Hepatic stellate cell (primary cell): ENCODE measurements at regions not wholly inside any gene's neighbourhood (a gene's known extent, or its start where the extent isn't known, plus 50 kb on each side); places are given as distances from the start of the nearest gene placed in this dataset.

ENCODE experiments used
- DNase-seq: peaks from one replicate; pipeline ENCODE4 v3.0.0; 2011; ENCODE audit warnings: low spot score

DNA sequence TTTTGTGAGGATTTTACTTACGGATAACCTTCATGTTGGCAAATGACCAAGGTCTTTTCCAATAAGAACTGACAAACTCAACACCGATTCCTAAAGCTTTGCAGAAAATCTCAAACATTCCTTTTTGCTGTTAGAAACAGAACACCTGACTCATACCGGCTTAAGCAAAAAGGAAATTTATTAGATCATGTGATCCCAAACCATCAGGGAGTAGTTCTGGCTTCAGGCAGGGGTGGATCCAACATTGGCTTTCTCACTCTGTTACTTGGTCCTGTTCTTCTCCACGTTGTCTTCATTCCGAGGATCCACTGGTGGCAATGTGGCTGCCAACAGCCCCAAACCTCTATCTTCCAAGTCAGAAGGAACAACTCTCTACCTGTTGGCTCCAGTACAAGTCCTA, 95.9 kb upstream of the PMEPA1 start:
- no peak for DNase-seq

DNA sequence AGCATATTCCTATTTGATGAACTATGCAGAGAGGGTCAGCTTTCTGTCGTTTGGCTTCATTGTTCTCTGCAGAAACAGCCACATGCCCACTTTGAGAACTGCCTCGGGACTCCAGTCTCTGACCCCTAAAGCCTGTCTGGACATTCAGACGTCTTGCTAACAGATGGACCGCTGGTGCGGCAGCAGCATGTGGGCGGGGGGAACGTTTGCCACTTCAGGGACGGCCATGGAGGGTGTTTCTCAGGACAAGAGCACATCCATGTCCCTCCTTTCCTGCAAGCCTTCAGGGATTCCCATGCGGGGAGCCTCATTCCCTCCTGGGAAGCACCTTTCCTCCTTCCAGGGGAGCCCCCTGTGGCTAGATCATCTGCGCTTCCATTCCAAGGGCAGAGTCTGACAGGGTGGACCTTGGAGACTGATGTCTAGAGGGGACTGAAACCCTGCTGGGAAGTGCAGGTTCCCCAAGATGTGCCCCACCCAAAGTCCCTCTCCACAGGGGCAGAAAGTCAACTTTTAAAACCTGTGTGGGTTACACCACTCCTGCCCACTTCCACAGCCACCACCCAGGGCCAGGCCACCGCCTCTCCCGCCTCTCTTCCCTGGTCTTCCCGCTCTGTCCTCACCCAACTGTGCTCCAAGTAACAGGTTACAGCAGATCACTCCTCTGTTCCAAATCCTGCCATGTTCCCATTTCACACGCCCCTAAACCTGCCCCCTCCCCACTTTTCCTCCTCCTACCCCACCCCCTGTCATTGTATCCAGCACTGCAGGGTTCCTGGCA, 94.8 kb upstream of the PMEPA1 start:
- DNase-seq, result no peak

DNA sequence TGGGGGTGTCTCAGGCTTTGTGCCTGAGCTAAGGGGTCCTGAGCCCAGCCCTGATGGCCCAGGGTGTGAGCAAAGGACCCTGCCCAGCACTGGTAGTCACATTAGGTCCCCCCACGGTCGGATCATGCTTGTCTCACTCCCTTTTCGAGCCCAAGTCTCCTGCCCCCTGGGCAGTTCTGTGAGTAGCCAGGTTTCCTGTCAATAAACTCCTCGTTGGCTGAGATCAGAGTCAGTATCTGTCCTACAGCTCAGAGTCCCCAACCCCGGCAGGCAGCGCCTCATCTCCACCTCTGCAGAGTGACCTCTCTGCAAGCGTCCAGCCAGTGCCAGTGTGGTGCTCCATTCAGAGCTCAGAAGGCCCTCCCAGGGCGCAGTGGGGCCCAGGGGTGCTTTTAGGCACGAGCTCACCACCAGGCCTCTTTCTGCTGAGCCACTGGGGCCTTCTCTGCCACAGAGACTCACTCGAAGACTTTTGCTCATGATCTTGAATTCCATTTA, 93.7 kb upstream of the PMEPA1 start:
- no peak for DNase-seq

DNA sequence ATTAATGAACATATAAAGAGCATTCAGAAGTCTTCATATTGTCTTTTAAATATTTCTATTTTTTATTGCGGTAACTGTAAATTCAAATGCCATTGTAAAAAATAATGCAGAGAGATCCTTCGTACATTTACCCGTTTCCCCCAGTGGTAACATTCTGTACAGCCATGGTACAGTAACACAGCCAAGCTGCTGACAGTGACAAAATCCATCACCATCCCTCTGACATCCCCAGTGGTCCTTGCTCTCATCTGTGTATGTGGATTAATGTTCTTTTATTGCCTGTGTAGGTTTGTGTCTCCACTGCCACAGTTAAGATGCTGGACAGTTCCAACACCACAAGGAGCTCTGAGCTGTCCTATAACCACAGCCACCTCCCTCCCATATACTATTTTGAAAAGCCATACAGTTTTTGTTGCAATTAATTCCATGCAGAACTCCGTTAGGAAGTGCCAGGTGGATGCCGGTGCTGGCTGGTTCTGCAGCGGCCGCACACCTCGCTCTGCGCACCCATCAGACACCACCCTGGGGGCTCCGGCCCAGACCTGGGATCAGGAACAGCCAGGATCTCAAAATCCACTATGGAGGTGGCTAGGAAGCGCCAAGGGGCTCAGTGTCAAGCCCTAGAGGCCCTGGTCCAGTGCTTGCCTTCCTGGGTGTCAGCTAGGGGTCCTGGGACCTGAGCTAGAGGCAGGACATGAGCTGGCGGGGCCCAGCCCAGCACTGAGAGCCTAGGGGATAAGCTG, 93.1 kb upstream of the PMEPA1 start:
- no peak for DNase-seq

DNA sequence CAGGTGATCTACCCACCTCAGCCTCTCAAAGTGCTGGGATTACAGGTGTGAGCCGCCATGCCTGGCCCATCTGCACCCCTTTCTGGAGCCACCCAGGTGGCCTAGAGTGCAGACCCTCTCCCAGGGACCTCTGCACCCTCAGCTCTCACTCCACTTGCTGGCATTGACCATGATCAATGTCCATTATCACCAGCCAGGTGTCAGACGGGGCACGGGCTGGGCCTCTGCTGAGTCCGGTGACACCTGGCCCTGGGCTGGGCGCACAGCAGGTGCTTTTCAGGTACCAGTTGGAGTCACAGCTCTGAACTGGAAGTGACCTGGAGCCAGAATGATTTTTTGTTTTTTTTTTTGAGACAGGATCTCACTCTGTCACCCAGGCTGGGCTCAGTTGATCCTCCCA, 91.8 kb upstream of the PMEPA1 start:
- no peak for DNase-seq

- DNase-seq, result no peak
These were observed 91.1 kb upstream of the PMEPA1 start for GRCh38 chr20:57800791-57801430.

- no peak for DNase-seq
These were observed 87.6 kb upstream of the PMEPA1 start for GRCh38 chr20:57797401-57797800.

DNA sequence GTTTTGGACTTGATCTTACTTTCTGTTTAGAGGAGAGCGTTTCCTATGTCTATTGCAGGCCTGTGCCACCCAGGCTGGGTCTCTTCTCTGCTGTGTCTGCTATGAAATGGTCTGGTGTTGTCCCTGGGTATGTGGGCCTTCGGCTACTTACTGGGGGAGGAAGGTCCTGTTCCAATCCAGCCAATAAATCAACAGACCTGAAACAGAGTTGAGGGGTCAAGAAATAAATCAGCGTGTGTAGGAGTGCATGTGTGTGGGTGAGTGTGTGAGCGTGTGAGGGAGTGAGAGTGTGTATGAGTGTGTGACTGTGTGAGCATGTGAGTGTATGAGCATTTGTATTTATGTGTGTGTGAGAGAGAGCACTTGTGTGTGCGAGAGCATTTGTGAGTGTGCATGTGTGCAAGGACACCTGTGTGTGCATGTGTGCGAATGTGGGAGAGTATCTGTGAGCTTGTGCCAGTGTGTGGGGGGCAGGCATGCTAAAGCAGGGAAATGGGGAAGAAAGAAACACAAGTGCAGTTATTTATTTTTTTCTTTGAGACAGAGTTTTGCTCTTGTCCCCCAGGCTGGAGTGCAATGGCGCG, 86.3 kb upstream of the PMEPA1 start:
- no peak for DNase-seq

GRCh38 chr20:57795342-57795697, 85.5 kb upstream of the PMEPA1 start:
- DNase-seq, result no peak

DNA sequence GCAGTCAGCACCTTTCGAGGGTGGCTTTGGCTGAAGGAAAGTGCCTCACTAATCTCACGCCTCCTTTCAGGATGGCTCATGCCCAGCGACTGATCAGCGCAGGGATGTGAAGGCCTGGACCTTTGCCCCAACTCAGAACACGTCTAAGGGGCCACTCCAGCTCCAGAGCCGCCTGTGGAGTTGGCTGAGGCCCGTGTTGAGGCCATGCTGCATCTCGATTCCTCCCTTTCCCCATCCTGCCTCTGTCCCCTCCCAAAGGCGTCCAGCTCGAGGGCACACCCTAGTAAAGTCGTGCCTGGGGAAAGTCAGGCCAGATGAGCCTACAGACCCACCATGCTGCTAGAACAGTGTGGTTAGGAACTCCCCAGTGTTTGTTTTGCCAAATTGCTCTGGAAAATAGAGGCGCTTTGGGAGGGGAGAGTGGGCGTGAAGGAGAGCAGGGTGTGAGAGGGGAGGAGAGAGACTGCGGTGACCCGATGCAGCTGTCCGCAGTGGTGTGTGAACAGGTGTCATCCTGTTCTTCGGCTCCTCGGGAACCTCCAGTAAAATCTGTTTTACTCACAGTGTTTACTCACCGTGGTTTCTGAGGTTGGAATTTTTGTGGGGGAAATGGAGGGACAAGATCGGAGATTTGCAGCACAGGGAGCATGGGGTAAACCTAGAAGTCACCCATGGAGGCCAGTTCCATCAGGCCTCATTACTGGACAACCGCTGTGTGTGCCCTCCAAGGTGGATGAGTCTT, 85.0 kb upstream of the PMEPA1 start:
- DNase-seq, result no peak

DNA sequence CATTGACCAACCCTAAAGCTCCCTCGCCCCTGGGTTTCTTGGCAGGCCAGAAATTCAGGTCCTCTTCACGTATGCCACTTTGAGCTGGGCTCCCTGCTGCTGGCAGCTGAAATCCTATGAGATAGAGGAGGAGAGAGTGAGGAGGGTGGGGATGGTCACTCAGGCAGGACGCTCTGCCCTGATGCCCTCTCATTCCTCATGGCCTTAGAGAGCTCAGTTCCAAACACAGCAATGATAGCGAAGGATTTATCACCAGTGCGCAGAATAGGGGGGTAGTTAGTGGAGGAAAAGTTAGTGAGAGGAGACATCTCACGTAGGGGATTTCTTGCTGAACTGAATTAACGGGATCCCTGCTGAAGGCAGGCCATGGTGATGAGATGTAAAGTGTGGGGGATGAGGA, 84.2 kb upstream of the PMEPA1 start:
- DNase-seq, result no peak

DNA sequence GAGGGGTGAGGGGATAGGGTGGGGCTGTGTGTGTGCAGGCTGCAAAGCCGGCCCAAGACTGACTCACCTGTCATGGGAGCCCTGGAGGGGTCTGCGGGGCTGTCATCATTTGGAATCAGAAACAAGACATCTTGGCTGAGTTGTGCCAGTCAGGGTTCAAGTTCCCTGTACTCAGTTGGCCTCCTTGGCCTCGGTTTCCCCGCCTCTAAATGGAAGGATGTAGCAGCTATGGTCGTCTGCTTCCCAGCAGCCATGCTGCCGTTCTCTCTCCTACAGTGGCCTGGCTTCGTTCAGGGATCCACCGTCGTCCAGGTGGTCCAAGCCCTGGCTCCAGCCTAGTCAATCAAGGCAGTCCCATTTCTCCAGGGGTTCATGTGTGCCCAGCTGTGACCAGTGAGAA, 83.6 kb upstream of the PMEPA1 start:
- no peak for DNase-seq

DNA sequence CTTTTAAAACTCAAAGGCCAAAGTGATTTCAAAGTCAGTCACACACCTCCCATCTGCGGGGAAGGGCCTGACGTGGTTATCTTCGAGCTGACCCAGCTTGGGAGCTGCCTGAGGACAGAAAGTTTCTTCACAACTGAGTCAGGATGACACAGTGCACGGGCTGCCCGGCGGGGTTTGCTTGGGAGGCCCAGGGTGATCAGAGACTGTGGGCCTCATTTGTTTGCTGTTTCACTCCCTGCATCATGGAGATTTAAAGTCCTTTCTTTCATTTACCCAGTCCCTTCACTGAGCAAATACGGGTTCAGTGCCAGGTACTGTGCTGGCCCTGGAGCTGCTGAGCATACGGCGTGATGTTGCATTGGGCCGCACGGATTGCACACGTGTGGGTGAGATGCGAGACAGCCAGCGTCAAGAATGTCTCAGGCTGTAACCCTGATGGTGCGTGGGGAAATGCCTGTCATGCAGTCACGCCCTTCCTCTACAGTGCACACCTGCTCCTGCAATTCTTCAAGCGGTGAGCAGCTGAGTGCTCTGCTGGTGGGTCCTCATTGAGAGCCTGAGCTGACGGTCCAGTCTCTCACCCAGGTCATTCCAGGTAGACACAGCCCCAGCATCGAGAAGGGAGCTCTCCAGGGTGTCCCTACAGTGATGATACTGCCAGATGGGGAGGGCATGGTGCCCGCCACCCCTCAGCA, 82.7 kb upstream of the PMEPA1 start:
- DNase-seq, result no peak

DNA sequence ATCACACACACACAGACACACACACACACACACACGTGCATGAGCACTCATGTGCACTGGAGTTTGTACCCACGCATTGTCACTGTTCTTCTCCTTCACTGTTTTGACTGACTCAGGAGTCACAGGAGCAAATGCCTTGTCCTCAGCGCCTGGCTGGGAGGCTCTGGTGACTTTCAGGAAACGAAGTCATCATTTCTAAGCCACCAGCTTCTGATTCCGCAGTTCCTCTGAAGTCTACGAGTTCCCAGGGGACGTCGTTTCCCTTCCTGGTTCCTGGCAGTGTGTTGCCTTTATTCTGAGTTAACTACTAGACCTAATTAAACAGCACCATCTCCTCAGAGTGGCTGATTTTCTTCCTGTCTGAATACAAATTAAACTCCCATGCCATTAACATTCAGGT, 82.2 kb upstream of the PMEPA1 start:
- DNase-seq, result no peak

GRCh38 chr20:57791178-57791962, 81.6 kb upstream of the PMEPA1 start:
- DNase-seq, result no peak

- DNase-seq, result no peak
These were observed 80.4 kb upstream of the PMEPA1 start for GRCh38 chr20:57790176-57790575.

DNA sequence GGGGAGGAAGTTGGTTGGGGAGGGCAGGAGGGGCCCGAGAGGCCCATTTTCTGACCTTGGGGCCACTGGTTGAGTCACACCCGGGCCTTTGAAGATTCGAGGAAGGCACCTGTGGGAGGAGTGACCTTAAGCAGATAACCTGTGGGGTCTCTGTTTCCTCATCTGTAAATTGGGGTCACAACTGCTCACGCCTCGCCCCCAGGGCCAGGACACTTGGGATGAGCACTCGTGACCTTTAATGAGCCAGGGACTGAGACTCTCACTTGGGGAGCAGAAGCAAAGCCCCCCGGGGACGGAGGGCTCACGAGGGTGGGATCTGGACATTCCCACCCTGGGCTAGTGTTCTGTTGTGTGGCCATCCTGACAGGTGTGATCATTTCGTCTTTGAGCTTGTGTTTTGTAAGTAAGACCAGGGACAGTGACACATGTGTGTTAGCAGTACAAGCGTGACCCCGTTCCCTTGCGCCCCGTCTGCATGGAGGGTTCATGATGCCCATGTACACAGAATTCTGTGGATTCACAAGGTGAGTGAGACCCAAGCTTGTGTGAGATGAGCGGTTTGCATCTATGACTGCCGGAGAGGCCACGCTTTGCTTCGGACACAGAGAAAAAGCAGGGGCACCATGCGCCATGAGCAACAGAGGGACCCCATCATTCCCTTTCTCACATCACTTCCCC, 79.3 kb upstream of the PMEPA1 start:
- DNase-seq, result no peak

DNA sequence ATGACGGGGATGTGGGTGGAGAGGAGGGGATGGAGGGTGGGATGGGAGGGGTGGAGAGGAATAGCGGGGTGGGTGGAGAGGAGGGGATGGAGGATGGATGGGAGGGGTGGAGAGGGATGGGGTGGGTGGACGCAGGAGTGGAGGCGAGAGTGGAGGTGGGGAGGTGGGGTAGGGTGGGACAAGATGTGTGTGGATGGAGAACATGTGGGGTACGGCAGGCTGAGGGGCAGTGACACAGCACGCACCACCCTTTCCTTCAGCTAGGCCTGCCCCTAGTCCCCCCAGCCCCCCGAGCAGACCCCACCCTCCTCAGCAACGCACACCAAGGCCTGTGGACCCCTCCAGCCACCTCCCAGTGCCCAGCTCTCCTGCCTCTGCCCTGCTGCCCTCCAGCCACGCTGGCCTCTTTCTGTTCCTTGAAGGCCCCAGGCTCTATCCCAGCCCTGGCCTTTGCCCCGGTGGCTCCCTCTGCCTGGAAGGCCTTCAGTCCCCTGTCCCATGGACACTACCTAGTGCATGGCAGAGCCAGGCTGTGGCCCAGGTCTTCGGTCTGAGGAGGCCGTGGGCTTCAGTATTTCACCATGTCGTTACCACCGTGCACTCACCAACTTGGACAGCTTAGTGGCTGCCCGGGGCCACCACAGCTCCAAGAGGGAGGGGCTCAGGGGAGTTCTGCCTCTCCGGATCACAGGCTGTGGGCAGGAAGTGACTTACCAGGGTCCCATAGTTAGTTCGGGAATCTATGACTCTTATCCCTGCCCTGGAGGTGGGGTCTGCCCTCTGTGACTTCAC, 78.4 kb upstream of the PMEPA1 start:
- no peak for DNase-seq
